ENCODE measurements at regions not wholly inside any gene's neighbourhood (a gene's known extent, or its start where the extent isn't known, plus 50 kb on each side); places are given as distances from the start of the nearest gene placed in this dataset.

DNA sequence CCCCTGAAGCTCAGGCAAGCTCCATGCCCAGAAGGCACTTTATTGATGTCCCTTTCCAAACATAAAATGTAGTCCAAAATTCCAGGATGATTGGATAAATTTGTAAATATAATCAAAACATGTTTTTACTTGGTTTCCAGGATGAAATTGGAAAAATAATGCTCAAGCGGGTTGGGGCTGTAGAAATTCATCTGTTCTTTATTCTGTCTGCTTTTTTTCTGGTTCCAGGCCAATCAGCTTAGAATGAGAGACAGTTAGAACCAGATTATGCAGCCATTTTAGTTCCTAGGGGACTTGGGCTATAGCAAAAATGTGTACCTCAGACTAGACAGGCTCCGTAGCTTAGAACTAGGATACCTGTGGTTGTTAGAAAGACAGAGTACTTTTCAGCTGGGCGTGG lies 450.8 kb downstream of the MCTP2 start:
- no peak for DNase-seq (ENCODE audit: low read depth)

DNA sequence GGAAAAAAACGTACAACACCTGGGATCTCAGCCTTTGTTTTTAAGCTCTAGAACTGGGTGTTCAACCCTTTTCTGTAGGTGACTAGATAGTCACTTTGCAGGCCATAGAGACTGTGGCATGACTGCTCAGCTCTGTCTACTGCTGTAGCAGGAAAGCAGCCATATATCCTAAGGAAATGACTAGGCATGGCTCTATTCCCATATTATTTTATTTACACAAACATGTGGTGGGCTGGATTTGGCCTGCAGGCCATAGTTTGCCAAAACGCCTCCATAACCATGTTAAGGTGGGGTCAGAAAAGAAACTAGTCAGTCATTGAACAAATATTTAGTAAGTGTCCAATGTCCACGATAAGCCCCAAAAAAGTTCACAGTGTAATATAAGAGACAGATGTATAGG lies 452.5 kb downstream of the MCTP2 start:
- no peak for DNase-seq (ENCODE audit: low read depth)

DNA sequence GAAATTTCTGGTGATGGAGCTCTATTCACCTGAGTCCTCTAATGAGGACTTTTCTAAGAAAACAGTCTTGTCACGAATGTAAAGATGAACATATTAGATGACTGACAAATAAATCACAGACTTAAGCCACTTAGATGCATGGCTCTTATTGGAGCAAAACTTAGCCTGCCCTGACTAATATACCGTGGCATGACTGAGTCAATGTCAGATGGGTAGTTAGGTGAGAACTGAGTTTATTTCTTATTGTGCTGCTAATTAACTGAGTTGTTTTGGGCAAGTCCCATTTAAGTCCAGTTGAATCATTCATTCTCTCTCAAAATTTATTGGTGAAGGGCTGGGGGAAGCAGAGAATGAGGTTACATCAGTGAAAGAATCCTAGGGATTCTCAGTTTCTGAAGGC lies 459.8 kb downstream of the MCTP2 start:
- DNase-seq (ENCODE audit: low read depth), result no peak

DNA sequence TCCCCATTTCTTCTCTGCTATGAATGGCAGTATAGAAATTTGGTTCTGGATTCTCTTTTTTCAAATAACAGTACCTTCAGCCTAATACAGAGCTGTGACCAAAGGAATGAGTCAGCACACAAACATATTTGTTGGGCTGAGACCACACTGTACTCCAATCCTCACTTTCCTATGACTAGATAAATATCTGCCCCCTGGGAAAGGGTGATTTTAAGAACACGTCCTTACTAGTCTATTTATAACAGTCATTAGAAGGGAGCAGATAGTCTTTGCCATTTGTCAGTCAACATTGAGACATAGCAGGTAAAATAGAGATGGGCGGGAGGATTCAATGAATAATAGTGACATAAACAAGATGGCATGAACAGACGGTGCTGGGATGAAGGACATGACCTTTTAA lies 461.3 kb downstream of the MCTP2 start:
- DNase-seq (ENCODE audit: low read depth), result no peak

DNA sequence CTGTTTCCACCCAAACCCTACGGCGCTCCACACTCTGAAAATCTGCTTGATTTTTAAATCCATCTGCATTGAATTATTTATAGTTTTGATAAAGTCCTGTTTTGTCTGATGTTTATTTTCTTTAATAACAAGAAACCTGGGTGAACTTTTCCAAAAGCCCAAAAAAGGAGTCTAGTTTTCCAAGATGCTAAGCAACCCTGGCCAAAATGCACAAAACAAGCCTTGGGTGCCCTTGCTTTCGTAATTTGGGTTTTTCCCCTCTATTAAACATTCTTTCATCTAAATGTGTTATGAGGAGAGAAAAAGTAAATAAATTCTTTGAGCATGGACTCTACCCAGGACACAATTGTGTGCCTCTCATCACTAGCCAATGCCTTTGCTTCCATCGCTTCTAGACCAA lies 468.9 kb downstream of the MCTP2 start:
- no peak for DNase-seq (ENCODE audit: low read depth)

DNA sequence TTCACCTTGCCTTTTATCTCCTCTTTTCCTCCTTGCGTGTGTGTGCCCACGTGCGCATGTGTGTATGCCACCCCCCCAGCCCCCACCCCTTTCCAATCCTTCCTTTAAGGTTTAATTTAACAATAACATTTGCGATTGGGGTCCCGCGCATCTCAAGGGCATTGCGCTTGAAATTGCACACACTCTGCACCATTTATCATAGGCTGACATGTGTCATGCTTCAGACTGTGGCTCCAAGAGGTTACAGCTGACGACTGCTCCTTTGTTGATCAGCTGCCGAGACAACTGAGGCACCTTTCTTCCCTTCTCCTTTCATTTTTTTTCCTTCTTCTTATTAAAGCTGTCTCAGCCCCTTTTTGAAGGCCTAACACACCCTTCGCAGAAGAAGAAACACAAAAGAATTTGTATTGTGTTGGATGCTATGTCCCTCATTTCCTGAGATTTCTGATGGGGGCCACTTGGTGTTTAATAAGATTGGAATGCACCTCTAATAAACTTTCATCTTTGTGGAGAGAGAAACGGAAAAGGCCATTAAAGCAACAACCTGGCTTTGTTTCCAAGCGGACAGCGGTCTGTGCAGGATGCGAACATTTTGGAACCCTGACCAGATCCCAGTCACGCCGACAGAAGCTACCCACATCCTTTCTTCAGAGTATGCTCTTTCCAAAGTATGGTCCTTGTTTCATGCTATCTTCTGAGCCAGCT lies 470.1 kb downstream of the MCTP2 start:
- no peak for DNase-seq (ENCODE audit: low read depth)

DNA sequence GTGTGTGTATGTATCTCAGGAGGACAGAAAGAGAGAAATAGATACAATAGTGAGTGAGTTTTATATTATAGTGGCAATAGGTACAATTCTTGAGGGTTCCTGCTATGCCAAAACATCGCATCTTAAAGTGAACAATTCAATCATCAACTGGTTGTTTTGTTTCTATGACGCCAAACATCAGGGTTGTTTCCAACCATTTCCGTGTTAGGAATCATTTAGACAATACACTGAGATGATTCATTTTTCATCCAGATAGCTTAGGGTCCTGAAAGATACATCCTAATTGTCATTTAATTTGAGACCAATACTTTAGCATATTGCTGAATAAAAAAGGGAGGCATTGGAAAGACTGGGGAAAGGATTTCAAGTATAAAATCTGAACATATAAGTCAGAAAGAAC lies 472.2 kb downstream of the MCTP2 start:
- no peak for DNase-seq (ENCODE audit: low read depth)

DNA sequence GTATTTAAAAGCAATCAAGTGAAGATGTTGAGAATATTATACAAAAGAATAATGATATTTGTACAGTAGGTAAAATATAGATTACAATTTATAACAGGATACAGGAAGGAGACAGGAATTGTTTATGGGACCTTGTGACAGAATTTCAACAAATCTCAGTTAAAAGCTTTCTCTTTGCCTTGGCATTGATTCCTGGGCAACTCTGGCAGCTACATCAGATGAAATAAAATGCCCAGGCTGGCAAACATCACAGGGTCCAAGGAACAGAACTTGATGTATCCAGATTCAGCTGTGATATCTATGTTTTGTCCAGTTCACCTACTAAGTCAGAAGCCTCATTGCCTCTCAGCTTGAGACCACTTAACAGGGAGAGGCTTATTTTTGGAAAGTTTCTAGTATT lies 473.1 kb downstream of the MCTP2 start:
- no peak for DNase-seq (ENCODE audit: low read depth)

DNA sequence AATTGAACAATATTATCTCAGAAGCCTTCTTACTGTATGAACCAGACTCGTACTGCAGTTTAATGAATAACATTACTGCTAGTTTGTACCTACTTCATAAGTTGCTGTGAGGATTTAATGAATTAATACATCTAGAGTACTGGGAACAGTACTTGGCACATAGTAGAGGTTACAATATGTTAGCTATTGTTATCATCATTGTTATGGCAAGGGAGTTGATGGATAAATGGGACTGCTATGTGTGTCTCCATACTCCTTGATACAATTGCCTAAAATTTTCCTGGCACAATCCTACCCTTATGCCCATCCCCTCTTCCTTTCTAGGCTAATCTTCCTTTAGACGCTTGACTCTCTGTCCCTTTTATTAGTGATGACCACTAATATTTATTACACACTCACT lies 473.6 kb downstream of the MCTP2 start:
- no peak for DNase-seq (ENCODE audit: low read depth)

DNA sequence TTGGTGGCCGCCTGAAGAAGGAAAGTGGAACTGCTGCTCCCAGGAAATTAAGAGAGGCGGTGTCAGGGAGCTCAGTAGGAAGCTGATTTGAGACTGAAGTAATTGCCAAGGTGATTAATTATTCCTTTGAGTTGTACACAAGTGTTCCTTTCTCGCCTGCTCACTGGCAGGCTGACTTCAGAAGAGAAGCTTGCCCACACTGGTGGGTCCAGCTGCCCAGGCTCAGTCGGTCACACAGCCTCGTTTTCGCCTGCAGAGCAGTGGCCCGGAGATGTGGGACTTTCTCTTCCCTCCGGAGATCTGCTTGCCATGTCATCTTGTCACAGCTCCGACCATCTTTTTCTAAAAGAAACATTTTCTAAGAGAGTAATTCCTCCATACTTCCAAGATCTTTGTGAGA lies 478.0 kb downstream of the MCTP2 start:
- DNase-seq (ENCODE audit: low read depth), result no peak

DNA sequence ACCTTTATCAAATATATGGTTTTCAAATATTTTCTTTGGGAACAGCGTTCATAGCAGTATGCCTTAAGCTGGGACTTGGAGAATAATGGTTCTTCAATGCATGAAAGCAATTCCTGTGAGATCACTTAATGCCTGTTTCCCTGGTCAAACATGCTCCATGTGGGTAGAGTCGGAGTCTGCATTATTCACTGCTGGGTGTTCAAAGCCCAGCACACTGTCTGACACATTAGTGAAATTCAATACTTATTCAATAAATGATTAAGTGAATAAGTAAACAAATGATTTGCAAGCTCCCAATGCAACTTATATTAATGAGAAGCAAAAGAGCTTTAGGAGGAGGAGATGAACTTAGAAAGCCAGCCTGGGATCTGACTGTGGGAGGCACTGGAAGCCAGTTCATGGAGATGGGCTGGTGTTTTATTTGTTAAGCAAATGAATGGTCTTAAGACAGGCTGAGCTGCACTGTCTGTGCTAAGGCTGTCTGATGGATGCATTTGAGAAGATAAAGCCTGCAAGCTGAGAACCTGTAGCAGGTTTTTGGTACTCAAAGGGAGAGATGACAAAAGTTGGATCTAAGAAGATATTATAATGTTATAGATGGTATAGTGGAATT lies 490.8 kb downstream of the MCTP2 start:
- DNase-seq (ENCODE audit: low read depth), result no peak

DNA sequence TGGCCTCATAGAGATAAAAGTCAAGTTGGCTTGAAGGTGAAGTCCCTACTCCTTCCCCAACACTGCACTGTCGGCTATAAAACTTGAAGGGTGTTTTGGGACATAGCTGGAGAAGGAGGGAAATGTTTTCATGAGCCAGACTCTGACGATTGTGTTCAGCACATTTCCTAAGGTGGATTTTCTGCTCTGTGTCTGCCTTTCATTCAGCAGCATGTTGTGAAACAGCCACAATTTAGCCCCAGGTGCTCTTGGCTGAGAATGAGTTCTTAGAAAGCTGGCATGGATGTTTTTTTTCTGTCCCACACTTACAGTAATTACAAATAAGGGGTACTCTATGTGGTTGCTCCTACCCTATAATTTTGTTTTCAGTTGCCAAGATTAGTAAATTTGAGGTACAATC lies 492.4 kb downstream of the MCTP2 start:
- no peak for DNase-seq (ENCODE audit: low read depth)

DNA sequence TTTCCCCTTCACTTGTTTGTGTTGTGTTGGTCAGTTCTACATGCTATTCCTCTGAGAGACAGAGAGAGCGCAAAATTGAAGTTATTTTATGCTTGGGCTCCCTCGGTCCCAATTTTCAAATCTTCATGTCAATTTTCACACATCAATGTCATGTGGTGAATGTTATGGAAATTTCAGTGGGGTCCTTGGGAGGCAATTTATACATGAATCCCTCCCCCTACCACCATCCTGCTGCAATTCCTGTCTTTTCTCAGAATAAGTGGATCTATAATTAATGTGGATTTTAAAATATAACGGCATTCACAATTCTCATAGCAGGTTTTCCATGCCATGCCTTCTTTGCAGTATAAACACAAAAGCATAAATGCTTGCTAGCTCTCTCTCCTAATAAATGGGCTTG lies 499.9 kb downstream of the MCTP2 start:
- DNase-seq (ENCODE audit: low read depth), result no peak

DNA sequence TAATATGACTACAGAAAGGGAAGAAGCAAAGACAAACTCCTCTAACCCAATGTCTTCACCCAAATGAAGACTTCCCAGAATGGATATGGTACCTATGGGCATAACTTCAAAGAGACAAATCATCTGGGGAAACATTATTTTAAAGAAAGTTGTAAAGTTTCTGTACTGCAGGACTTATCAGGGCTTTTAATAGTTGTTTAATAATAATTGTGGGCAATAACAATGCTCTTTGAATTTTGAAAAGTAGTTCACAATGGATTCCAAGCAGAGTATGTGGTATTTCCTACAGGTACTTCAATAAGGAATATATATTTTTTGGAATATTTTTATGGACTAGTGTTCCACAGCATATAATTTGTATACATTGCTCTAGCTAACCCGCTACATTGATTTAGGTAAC lies 503.1 kb downstream of the MCTP2 start:
- no peak for DNase-seq (ENCODE audit: low read depth)

DNA sequence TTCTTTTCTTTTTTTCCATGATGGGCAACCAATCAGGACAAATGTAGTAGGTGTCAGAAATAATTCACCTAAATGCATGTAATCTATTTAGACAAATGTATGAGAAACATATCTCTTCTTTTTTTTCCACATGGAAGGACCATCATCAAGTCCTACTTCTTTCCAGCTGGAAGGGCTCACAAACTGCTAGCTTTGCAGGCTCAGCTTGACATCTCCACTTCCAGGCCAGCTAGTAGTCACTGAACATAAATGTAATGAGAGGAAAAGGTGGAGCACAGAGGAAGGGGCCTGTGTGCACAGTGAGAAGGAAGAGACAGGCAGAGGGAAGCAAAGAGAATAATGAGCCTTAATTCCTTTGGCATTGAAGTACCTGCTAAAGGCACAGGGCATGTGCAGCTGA lies 504.9 kb downstream of the MCTP2 start:
- DNase-seq (ENCODE audit: low read depth), result no peak

DNA sequence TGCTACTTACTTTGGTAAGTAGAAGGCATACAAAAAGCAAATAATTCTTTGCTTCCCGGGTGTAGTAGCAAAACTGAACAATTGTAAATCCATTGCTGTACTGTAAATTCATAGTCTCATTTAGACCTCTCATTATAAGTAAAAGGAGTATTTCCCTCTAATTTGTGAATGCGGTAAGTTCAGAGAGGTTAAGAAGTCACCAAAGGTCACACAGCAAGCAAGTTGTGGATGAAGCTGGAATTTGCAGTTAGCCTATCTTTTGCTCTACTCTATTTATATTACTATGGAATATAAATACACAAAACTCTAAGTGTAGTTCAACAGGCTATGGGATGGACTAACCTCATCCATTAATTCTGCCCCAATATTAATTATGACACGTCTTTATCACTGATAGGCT lies 508.3 kb downstream of the MCTP2 start:
- no peak for DNase-seq (ENCODE audit: low read depth)

DNA sequence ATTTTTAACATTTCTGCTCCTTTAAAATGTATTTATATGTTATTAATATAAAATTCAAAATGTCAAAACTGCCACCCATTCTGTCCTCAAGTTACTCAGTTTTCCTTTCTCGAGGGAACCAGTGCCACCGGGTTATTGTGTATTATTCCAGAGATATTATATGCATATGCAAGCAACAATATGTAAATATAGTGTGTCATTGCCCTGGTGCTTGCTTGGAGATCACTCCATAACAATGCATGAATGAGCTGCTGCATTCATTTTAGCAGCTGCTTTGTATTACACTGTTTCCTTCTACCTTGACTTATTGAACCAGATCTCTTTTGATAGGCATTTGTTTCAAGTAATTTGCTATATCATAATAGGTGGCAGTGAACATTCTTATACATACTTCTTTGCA lies 509.1 kb downstream of the MCTP2 start:
- DNase-seq (ENCODE audit: low read depth), result no peak

DNA sequence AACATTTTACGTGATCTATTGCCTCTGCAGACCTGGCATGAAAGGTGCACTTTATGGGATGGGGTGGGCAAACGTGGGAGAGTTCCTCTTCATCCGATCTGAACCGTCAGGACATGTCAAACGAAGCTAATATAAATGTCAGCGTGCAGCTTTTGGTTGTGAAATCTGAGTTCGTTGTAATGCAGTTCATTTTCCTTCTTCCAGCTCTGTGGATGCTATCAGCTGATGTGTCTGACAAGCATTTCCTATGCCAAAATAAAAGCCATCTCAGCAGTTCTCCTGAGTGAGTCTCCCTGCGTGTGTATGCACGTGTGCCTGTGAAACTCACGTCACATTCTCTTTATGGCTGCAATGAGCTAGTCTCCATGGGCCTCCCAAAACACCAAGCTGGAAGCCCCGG lies 512.3 kb downstream of the MCTP2 start:
- no peak for DNase-seq (ENCODE audit: low read depth)

DNA sequence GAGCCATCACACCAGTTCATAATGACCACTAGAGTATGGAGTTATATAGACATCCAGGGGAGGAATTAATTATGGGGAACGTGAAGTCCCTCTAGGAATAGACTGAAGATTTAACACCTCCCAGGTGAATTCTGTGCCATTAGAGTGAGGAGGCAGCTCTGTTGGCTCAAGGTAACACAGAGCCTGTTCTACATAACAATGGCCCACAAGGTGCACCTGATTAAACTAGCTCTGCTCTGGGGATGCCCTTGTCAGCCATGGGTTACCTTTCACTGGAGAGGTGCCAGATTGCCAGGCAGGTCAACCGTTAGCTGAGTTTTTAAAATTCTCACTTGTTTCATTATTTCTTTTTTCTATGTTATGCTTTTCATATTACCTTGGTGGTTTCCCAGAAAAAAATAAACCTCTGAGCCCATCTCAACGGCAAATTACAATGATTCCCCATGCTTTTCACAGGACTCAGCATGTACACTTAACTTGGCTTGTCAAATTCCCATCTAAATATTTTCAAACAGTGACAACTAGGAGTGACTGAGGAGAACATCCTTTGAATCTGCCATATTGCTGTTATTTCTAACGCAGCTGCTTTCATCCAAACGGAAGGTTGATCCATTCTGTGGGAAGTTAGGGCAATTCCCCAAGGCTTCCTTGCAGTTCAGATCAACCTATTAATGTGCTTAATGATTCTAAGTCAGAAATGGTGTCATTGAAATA lies 512.9 kb downstream of the MCTP2 start:
- no peak for DNase-seq (ENCODE audit: low read depth)

DNA sequence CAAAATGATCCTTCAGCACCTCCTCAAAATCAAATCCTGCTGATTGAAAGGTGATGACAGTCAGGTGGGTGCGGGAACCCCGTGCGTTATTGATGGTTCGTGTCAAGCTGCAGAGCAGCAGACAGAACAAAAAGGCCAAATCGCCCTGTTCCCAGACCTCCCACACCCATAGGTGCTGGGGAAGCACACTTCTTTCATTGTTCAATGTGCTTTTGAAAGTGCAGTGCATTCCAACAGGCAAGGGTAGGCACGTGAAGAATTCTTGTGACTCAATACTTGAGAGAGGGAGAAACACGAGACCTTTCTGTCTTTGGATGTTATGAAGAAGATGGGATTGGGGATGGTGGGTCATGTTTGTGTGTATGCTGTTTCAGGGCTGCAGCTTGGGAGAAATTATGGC lies 514.0 kb downstream of the MCTP2 start:
- DNase-seq (ENCODE audit: low read depth), result no peak

DNA sequence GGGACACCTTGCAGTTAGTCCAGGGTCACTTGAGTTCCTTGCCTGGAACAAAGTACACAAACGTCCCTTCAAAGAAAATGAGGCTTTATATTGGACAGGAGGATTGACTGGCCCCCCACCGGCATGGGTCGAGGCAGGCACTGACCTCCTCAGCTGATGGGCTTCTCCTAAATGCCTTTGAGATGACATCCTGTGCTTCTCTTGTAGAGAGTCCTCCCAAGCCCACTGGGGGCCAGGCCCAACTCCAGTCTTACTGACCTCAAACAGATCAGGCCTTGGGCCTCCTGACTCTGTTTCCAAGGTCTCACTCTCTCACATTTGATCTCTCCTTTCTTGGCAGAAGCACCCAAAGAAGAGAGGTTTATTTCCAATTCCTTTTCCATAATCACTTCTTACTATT lies 516.1 kb downstream of the MCTP2 start:
- no peak for DNase-seq (ENCODE audit: low read depth)

DNA sequence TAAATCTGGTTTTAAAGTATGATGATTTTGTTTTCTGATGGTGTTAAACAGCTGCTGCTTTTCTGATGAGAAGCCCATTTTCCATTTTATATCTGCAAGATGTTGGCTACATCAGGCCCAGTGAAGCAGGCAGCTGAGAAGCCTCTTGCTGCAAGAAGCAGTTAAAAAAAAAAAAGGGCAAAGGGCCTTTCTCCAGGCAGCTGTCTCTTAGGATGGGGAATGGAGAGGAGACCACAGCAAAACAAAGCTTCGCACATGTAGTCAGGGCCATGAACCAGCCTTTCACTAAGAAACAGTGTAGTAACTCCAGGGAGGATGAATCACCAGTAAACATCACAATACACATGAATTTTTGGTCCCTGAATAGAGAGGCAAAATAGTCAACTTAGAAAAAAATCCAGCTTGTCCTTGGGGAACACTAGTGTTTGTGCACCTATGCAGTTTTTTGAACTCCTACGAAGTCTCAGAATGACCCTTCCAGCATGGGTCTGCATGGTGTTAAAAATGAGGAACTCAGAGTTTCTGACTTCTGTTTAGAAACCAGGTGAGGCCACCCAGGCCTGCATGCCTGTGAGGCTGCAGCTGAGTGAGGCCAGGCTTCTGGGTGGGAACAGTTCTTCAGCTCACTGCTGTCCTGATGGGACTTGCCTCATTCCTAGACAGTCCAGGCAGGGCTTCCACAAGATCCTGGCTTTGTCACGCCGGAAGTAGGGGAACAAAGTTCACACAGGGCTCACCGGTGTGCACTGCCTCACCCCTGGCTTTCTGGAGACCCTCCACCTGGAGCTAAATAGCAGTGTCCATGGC lies 518.7 kb downstream of the MCTP2 start:
- DNase-seq (ENCODE audit: low read depth), result no peak

DNA sequence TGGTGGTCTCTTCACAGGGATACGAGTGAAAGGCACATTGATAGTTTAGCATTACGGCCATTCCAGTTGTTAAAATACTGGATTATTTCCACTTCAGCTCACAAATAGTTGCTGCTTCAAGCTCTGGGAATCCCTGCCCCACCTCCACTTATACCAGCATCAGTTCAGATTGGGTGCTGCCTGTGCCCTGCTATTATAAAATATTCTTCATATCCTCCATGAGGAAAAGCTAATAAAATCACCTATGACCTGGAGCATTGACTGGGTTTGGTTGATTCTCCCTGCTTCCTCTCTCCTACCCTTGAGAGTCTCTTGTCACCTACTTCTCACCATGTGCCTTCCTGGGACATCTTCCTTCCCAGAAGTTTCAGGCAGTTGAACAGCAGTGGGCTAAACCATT lies 529.0 kb downstream of the MCTP2 start:
- no peak for DNase-seq (ENCODE audit: low read depth)

Measured in RPMI7951 (cell line).